Choroid plexus epithelial cell (primary cell): ENCODE measurements at regions not wholly inside any gene's neighbourhood (a gene's known extent, or its start where the extent isn't known, plus 50 kb on each side); places are given as distances from the start of the nearest gene placed in this dataset.
"Not testable (repeated sequence)": the region's sequence is repeated elsewhere in the genome, so short reads cannot be mapped to it uniquely, and the experiment has no call there.

ENCODE experiments used
- DNase-seq: peaks from one replicate; pipeline ENCODE4 v3.0.0-alpha.2; 2010; ENCODE audit warnings: low read depth
- H3K4me3 ChIP-seq: 2 replicates; pipeline ENCODE4 v1.5.1; 2011; ENCODE audit warnings: low read depth, mild to moderate bottlenecking, control low read depth, low read length, moderate library complexity
- TF ChIP-seq, protein P1 (sequence below): conservative IDR thresholded peaks from 2 replicates; pipeline ENCODE4 v1.5.1; 2011; ENCODE audit warnings: low read depth, mild to moderate bottlenecking, control low read depth, inconsistent platforms, low read length, moderate library complexity

DNA sequence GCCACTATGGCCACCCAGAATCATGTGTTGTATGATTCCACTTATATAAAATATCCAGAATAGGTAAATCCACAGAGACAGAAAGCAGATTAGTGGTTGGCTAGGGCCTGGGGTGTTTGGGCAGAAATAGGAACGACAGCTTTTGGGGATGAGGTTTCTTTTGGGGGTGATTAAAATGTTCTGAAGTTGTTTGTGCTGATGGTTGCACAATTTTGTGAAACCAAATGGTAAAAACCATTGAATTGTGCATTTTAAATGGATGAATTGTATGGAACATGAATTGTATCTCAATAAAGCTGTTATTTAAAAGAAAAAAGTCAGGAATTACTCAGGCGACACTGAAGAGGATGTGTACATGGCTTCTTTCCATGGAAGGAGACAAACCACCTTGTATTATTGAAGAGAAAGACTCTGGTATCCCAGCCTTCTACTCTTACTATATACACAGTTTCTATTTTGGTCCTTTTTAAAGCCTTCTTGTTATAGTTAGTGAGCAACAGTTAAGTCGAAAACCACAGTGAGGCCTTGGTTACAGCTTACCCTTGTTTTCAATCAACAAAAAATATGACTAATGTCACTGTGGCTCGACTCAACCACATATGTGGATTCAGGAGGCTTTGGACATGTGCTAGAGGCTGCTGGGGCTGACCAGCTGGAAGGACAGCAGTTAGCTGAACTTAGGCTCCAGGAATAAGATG, 57.1 kb upstream of the KMT2E start:
- no peak overlapping the region for H3K4me3 ChIP-seq
- TF ChIP-seq, protein P1, sequence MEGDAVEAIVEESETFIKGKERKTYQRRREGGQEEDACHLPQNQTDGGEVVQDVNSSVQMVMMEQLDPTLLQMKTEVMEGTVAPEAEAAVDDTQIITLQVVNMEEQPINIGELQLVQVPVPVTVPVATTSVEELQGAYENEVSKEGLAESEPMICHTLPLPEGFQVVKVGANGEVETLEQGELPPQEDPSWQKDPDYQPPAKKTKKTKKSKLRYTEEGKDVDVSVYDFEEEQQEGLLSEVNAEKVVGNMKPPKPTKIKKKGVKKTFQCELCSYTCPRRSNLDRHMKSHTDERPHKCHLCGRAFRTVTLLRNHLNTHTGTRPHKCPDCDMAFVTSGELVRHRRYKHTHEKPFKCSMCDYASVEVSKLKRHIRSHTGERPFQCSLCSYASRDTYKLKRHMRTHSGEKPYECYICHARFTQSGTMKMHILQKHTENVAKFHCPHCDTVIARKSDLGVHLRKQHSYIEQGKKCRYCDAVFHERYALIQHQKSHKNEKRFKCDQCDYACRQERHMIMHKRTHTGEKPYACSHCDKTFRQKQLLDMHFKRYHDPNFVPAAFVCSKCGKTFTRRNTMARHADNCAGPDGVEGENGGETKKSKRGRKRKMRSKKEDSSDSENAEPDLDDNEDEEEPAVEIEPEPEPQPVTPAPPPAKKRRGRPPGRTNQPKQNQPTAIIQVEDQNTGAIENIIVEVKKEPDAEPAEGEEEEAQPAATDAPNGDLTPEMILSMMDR, result no peak
- peak; percentile 72 for DNase-seq

DNA sequence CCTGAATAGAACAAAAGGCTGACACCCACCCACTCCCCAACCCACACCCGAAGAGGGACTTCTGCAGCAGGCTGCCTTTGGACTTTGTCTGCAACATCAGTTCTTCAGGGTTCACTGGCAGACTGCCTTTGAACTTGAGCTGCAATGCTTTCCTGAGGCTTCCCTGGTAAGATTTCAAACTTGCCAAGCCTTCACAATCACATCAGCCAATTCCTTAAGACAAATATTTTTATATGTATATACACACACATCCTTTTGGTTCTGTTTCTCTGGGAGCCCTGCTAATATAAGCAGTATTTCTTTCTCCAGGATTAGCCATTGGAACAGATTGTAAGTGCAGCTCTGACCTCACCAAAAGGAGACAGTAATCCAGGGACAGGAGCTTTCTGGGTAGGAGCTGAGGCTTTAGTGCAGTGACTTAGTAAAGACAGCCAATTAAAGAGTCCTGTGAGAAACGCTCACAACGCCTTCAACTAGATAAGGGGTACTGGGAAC, 55.6 kb upstream of the KMT2E start:
- H3K4me3 ChIP-seq, result no peak overlapping the region
- no peak for DNase-seq
- TF ChIP-seq, protein P1, result no peak

DNA sequence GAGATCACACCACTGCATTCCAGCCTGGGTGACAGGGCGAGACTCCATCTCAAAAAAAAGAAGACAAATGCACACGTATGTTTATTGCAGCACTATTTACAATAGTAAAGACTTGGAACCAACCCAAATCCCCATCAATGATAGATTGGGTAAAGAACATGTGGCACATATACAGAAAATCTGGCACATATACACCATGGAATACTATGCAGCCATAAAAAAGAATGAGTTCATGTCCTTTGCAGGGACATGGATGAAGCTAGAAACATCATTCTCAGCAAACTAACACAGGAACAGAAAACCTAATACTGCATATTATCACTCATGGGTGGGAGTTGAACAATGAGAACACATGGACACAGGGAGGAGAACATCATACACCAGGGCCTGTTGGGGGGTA, 54.5 kb upstream of the KMT2E start:
- H3K4me3 ChIP-seq, DNase-seq: not testable (repeated sequence)

DNA sequence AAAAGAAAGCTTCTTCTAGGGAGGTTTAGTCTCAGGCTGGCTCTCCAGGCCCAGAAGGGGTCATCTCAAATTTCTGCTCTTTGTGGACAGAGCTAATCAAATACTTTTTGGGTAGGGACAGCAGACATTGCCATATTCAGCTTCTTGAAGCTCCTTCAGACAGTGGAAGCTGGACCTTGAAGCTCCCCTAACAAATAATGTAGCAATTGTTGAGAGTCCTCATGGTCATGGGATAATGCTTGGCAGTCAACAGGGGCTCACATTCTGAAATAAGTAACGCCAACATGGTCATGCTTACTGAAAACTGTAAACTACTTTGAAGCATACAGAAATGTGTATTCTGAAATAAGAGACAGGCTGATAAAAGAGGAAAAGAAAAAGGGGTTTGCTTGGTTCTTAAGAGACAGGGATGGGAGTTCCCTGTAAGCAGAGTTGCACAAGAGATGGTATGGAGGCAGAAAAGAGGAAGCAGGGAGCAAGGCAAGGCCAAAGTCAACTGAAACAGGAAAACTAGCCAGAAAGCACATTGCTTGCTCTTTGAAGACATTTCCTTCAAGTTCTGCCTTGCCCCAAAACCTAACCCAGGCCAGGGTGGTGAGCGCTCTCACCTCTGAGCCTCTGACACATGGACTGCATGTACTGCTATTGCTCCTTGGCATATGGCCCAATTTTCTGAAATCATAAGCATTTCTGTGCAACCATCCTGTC, 53.1 kb upstream of the KMT2E start:
- TF ChIP-seq, protein P1, result no peak
- peak; percentile 77 for DNase-seq
- no peak overlapping the region for H3K4me3 ChIP-seq

DNA sequence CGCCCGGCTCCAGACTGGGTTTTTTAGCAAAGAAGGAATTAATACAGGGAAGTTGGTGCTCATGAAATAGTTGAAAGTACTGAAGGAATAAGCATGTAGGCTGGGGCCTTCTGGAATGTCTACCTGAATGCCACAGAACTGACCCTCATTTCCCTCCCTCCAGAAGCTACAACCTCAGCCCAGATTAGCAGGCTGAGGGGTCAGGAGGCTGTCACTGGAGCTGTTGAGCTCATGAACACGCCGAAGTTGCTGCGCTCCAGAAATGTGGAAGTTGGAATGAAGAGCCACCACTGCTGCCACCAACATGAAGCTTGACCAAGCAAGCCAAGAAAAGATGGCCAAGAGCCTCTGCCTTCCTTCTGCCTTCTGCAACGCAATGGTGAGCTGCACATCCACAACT, 52.2 kb upstream of the KMT2E start:
- no peak for DNase-seq
- TF ChIP-seq, protein P1, result no peak
- H3K4me3 ChIP-seq, result no peak overlapping the region

DNA sequence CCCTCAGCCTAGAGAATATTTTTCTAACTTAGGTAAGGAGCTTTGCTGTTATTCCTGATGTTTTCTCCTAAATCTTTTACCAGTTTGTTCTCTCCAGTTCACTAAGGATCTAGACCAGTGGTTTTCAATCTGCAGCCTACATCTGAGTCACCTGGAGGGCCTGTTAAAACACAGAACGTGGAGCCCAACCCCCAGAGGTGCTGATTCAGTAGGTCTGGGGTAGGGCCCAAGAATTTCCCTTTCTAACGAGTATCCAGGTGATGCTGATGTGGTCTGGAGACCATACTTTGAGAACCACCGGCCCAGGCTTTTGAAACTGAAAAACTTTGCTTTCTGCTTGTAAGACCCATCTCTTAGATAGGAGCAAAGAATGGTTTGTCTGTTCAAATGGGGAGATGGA, 51.2 kb upstream of the KMT2E start:
- H3K4me3 ChIP-seq, result no peak overlapping the region
- no peak for DNase-seq
- TF ChIP-seq, protein P1, result no peak

DNA sequence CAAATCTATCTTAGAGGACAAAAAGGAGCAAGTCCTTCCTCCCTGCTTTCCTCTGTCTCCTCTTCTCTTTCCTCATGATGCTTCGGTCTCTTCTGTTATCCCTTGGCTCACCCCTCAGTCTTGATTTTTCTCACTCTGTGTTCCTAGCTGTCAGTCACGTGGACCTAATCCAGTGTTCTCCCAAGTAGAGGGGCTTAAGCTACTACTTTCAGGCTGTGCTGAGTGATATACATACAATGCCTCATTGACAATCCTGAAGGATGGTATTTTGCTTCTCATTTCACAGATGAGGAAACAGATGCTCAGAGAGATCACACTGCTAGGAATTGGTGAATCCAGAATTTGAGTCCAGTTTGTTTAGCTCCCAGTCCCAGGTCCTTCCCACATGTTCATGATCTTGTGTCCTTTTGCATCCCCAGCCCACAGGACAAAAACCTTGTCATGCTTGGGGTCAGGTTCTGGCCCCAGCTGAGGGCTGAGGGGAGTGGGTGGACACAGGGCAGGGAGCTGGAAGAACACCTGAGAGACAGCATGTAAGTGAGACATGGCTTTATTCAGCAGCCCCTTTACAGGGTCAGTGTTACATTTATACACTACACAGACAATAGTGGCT, 50.5 kb upstream of the KMT2E start:
- no peak overlapping the region for H3K4me3 ChIP-seq
- TF ChIP-seq, protein P1, result no peak
- no peak for DNase-seq
